Stimulated activated naive B cell treated with anti-CD40 and anti-IgM and Interleukin-4, amounts not matched to agents 10 μg/mL and 1 μg/mL and 100 μg/mL, for 72 hours (primary cell): ENCODE measurements at regions not wholly inside any gene's neighbourhood (a gene's known extent, or its start where the extent isn't known, plus 50 kb on each side); places are given as distances from the start of the nearest gene placed in this dataset.
"Not testable (repeated sequence)": the region's sequence is repeated elsewhere in the genome, so short reads cannot be mapped to it uniquely, and the experiment has no call there.

Source experiments
- ATAC-seq, 2 donors: fragments of 150-1000 bp; cut with Tn5 transposase; replicated peaks; 2 replicates each; pipeline ENCODE4 v1.10.0; 2021; ENCODE audit warnings: moderate library complexity in 1 of 2
- DNase-seq: peaks from one replicate; pipeline ENCODE4 v3.0.0; 2021
- H3K27ac Mint-ChIP-seq: one replicate; pipeline ENCODE4 v1.8.0; 2022; ENCODE audit warnings: mild to moderate bottlenecking, mixed read lengths
- H3K27me3 Mint-ChIP-seq, 2 donors: one replicate each; pipeline ENCODE4 v1.8.0; 2022; ENCODE audit warnings: mixed read lengths in 2 of 2
- H3K36me3 Mint-ChIP-seq, 2 donors: one replicate each; pipeline ENCODE4 v1.8.0; 2022; ENCODE audit warnings: mixed read lengths in 2 of 2, mild to moderate bottlenecking in 1 of 2
- H3K4me1 Mint-ChIP-seq, 2 donors: one replicate each; pipeline ENCODE4 v1.8.0; 2022; ENCODE audit warnings: mixed read lengths in 2 of 2, mild to moderate bottlenecking in 1 of 2
- H3K4me3 Mint-ChIP-seq, 2 donors: one replicate each; pipeline ENCODE4 v1.8.0; 2022; ENCODE audit warnings: mild to moderate bottlenecking in 2 of 2, mixed read lengths in 2 of 2, moderate library complexity in 1 of 2
- H3K9me3 Mint-ChIP-seq, 2 donors: one replicate each; pipeline ENCODE4 v1.8.0; 2022; ENCODE audit warnings: mixed read lengths in 2 of 2, mild to moderate bottlenecking in 1 of 2

GRCh38 chr5:84885485-84886258 lies 501.0 kb upstream of the EDIL3 start:
- no peak for ATAC-seq

GRCh38 chr5:84881737-84882136 lies 497.1 kb upstream of the EDIL3 start:
- no peaks in the 10 kb centered on the region for H3K36me3 Mint-ChIP-seq
- H3K9me3 Mint-ChIP-seq = peaks cover 0 to 3% of the 10 kb centered on the region in 2 donors
- ATAC-seq = no peak
- DNase-seq = no peak
- no peaks in the 10 kb centered on the region for H3K4me1 Mint-ChIP-seq
- no peaks in the 10 kb centered on the region for H3K27me3 Mint-ChIP-seq
- no peak overlapping the region for H3K27ac Mint-ChIP-seq
- no peak overlapping the region for H3K4me3 Mint-ChIP-seq

More at GRCh38 chr5:84885485-84886258, 501.0 kb upstream of the EDIL3 start:
- no peak overlapping the region for H3K4me3 Mint-ChIP-seq
- no peaks in the 10 kb centered on the region for H3K4me1 Mint-ChIP-seq
- no peak for DNase-seq
- H3K27ac Mint-ChIP-seq = no peak overlapping the region
- peaks cover 2 to 7% of the 10 kb centered on the region in 2 donors for H3K9me3 Mint-ChIP-seq
- no peaks in the 10 kb centered on the region for H3K27me3 Mint-ChIP-seq
- H3K36me3 Mint-ChIP-seq = no peaks in the 10 kb centered on the region

- Mint-ChIP-seq H3K4me1 (no peaks in the 10 kb centered on the region), H3K36me3 (no peaks in the 10 kb centered on the region), H3K9me3 (peaks cover 0 to 8% of the 10 kb centered on the region in 2 donors), H3K4me3 (no peak overlapping the region), H3K27me3 (no peaks in the 10 kb centered on the region), H3K27ac (no peak overlapping the region)
- DNase-seq (no peak), ATAC-seq (no peak)
These were observed 489.5 kb upstream of the EDIL3 start for GRCh38 chr5:84874196-84874595.

GRCh38 chr5:84872768-84873167 lies 488.1 kb upstream of the EDIL3 start:
- H3K4me3 Mint-ChIP-seq = no peak overlapping the region

GRCh38 chr5:84870369-84870768 lies 485.7 kb upstream of the EDIL3 start:
- Mint-ChIP-seq H3K27me3 (no peaks in the 10 kb centered on the region), H3K4me1 (no peaks in the 10 kb centered on the region), H3K9me3 (peaks cover 0 to 4% of the 10 kb centered on the region in 2 donors), H3K4me3 (no peak overlapping the region), H3K36me3 (no peaks in the 10 kb centered on the region), H3K27ac (no peak overlapping the region)
- DNase-seq (no peak), ATAC-seq (no peak)

More at GRCh38 chr5:84872768-84873167, 488.1 kb upstream of the EDIL3 start:
- H3K27me3 Mint-ChIP-seq = no peaks in the 10 kb centered on the region
- no peak overlapping the region for H3K27ac Mint-ChIP-seq
- ATAC-seq (no peak), DNase-seq (no peak)
- no peaks in the 10 kb centered on the region for H3K4me1 Mint-ChIP-seq
- no peaks in the 10 kb centered on the region for H3K36me3 Mint-ChIP-seq
- H3K9me3 Mint-ChIP-seq = peaks cover 0 to 8% of the 10 kb centered on the region in 2 donors

GRCh38 chr5:84869675-84870074 lies 485.0 kb upstream of the EDIL3 start:
- H3K4me1 Mint-ChIP-seq = no peaks in the 10 kb centered on the region
- DNase-seq = no peak
- H3K27me3 Mint-ChIP-seq = no peaks in the 10 kb centered on the region
- H3K36me3 Mint-ChIP-seq = no peaks in the 10 kb centered on the region
- H3K4me3 Mint-ChIP-seq = no peak overlapping the region
- no peak for ATAC-seq
- peaks cover 0 to 4% of the 10 kb centered on the region in 2 donors for H3K9me3 Mint-ChIP-seq
- no peak overlapping the region for H3K27ac Mint-ChIP-seq

GRCh38 chr5:84863936-84864335 lies 479.3 kb upstream of the EDIL3 start:
- not testable (repeated sequence) for H3K4me1 Mint-ChIP-seq, H3K4me3 Mint-ChIP-seq, H3K27me3 Mint-ChIP-seq, H3K36me3 Mint-ChIP-seq, H3K9me3 Mint-ChIP-seq, ATAC-seq, H3K27ac Mint-ChIP-seq, DNase-seq

- no peaks in the 10 kb centered on the region for H3K27me3 Mint-ChIP-seq
- no peak for DNase-seq
- ATAC-seq = no peak
- no peak overlapping the region for H3K27ac Mint-ChIP-seq
- H3K4me3 Mint-ChIP-seq = no peak overlapping the region
- H3K4me1 Mint-ChIP-seq = no peaks in the 10 kb centered on the region
- H3K9me3 Mint-ChIP-seq = peaks cover 2 to 9% of the 10 kb centered on the region in 2 donors
- H3K36me3 Mint-ChIP-seq = no peaks in the 10 kb centered on the region
These were observed 478.3 kb upstream of the EDIL3 start for GRCh38 chr5:84863020-84863419.

- ATAC-seq (no peak), DNase-seq (no peak)
- Mint-ChIP-seq H3K27me3 (no peaks in the 10 kb centered on the region), H3K9me3 (peaks cover 3 to 12% of the 10 kb centered on the region in 2 donors), H3K4me1 (no peaks in the 10 kb centered on the region), H3K27ac (no peak overlapping the region), H3K36me3 (no peaks in the 10 kb centered on the region), H3K4me3 (no peak overlapping the region)
These were observed 477.5 kb upstream of the EDIL3 start for GRCh38 chr5:84862132-84862531.

GRCh38 chr5:84861306-84861705 lies 476.6 kb upstream of the EDIL3 start:
- Mint-ChIP-seq H3K27ac (no peak overlapping the region), H3K9me3 (peaks cover 7 to 17% of the 10 kb centered on the region in 2 donors), H3K4me1 (no peaks in the 10 kb centered on the region), H3K4me3 (no peak overlapping the region), H3K36me3 (no peaks in the 10 kb centered on the region), H3K27me3 (no peaks in the 10 kb centered on the region)
- DNase-seq (no peak), ATAC-seq (no peak)

- ATAC-seq (no peak), DNase-seq (no peak)
- Mint-ChIP-seq H3K9me3 (peaks cover 9 to 17% of the 10 kb centered on the region in 2 donors), H3K4me1 (no peaks in the 10 kb centered on the region), H3K36me3 (no peaks in the 10 kb centered on the region), H3K27ac (no peak overlapping the region), H3K4me3 (no peak overlapping the region), H3K27me3 (no peaks in the 10 kb centered on the region)
These were observed 474.4 kb upstream of the EDIL3 start for GRCh38 chr5:84859056-84859455.

GRCh38 chr5:84831701-84832100 lies 447.0 kb upstream of the EDIL3 start:
- no peaks in the 10 kb centered on the region for H3K4me1 Mint-ChIP-seq
- DNase-seq (no peak), ATAC-seq (no peak)
- peaks cover 0 to 8% of the 10 kb centered on the region in 2 donors for H3K9me3 Mint-ChIP-seq
- no peaks in the 10 kb centered on the region for H3K36me3 Mint-ChIP-seq
- no peak overlapping the region for H3K27ac Mint-ChIP-seq
- H3K4me3 Mint-ChIP-seq = no peak overlapping the region
- no peaks in the 10 kb centered on the region for H3K27me3 Mint-ChIP-seq

- no peaks in the 10 kb centered on the region for H3K4me1 Mint-ChIP-seq
- peaks cover 0 to 8% of the 10 kb centered on the region in 2 donors for H3K9me3 Mint-ChIP-seq
- no peak overlapping the region for H3K27ac Mint-ChIP-seq
- H3K4me3 Mint-ChIP-seq = no peak overlapping the region
- ATAC-seq = no peak
- DNase-seq = no peak
- no peaks in the 10 kb centered on the region for H3K36me3 Mint-ChIP-seq
- H3K27me3 Mint-ChIP-seq = no peaks in the 10 kb centered on the region
These were observed 445.6 kb upstream of the EDIL3 start for GRCh38 chr5:84830265-84830664.

GRCh38 chr5:84825606-84826005 lies 440.9 kb upstream of the EDIL3 start:
- H3K9me3 Mint-ChIP-seq = peaks cover 0 to 5% of the 10 kb centered on the region in 2 donors
- H3K27ac Mint-ChIP-seq = no peak overlapping the region
- no peak for DNase-seq
- ATAC-seq = no peak
- H3K4me1 Mint-ChIP-seq = no peaks in the 10 kb centered on the region
- no peak overlapping the region for H3K4me3 Mint-ChIP-seq
- H3K36me3 Mint-ChIP-seq = no peaks in the 10 kb centered on the region
- H3K27me3 Mint-ChIP-seq = no peaks in the 10 kb centered on the region

GRCh38 chr5:84821924-84822323 lies 437.2 kb upstream of the EDIL3 start:
- no peak for ATAC-seq
- no peak overlapping the region for H3K4me3 Mint-ChIP-seq
- H3K36me3 Mint-ChIP-seq = no peaks in the 10 kb centered on the region
- no peaks in the 10 kb centered on the region for H3K4me1 Mint-ChIP-seq
- DNase-seq = no peak
- no peak overlapping the region for H3K27ac Mint-ChIP-seq
- H3K27me3 Mint-ChIP-seq = no peaks in the 10 kb centered on the region
- H3K9me3 Mint-ChIP-seq = no peaks in the 10 kb centered on the region
